ENCODE measurements at regions not wholly inside any gene's neighbourhood (a gene's known extent, or its start where the extent isn't known, plus 50 kb on each side); places are given as distances from the start of the nearest gene placed in this dataset.
"Not testable (repeated sequence)": the region's sequence is repeated elsewhere in the genome, so short reads cannot be mapped to it uniquely, and the experiment has no call there.

DNA sequence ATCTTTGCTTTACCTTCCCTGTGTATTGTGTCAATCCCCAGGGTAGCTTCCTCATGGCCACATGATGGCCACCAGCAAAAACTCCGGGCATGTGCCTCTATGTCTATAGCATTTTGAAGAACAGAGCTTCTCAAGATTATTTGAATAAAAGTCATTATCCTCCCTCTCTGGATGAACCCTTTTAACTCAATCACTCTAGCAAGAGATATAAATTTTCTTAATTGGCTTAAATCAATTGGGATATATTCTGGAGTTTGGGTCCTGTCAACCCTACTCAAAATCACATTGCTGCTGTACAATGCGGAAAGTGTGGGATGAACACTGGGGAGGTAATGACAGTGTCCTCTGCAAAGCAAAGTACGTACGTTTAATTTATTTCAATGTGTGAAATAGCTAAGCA lies 370.6 kb upstream of the LRRC3B start:
- DNase-seq (ENCODE audit: extremely low read depth, low read depth, low spot score): no peak

DNA sequence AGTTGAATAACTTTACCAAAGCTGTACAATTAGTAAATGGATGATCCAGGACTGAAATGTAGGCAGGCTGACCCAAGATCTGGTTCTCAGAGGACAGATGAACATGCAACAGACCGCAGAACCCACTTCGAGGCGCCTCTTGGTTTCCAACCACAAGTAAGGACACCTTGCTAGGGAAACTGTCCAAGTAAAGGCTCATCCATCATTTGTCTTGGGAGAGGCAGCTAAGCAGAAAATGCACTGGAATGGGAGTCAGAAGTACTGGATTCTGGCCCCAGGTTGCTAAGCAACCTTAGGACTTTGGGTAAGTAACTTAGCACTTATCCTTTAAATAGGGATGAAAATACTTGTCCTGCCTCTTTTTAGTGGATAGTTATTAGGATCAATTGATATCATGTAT lies 366.3 kb upstream of the LRRC3B start:
- no peak for DNase-seq (ENCODE audit: extremely low read depth, low read depth, low spot score)

DNA sequence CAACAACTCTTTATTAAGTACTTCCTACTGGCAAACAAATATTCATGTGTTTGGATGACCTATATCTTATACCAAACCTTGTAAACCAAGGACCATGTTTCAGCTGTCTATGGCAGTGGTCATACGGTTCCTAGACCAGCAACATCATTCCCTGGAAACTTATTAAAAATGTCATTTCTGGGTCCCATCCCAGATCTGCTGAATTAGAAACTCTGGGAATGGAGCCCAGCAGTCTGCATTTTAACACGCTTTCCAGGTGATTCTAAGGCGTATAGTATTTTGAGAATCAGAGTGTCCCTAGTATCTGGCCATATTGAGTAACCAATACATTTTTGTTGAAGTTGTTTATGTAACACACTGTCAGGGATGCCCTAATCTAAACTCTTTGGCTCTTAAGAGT lies 363.4 kb upstream of the LRRC3B start:
- DNase-seq (ENCODE audit: extremely low read depth, low read depth, low spot score): no peak

DNA sequence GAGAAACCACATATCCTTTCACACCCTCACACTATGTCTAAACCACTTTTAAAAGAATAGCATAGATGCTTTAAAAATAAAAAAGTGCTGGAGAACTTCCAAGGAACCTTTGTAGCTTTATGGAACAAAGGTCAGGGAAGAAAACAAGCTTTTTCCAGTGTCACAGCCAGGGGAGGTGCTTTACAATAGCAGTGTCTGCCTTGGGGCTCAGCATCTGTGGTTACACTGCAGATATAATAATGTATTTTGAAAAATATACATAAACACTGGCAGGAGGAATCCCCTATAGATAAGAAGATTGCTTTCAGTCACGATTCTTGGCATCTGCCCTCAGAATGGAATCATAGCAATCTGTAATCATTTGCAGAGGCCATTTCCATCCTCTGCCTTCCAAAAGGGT lies 362.4 kb upstream of the LRRC3B start:
- no peak for DNase-seq (ENCODE audit: extremely low read depth, low read depth, low spot score)

DNA sequence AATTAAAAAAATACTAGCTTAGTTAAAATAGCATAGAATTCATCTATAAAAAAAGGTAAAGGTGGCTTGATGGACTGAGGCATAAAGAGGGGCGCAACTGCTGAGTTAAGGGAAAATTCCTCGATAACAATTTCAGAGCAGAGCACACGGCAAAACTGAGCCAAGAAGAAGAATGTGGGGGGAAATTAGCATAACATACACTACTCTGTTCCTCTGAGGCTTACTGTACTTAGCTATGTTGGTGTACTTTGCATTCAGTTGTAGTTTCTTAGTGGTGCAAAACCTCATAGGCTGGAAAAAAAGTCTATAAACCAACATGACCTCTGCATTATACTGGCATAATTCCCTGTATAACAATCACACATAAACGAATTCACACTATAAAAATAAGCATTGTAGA lies 357.9 kb upstream of the LRRC3B start:
- DNase-seq (ENCODE audit: extremely low read depth, low read depth, low spot score): no peak

DNA sequence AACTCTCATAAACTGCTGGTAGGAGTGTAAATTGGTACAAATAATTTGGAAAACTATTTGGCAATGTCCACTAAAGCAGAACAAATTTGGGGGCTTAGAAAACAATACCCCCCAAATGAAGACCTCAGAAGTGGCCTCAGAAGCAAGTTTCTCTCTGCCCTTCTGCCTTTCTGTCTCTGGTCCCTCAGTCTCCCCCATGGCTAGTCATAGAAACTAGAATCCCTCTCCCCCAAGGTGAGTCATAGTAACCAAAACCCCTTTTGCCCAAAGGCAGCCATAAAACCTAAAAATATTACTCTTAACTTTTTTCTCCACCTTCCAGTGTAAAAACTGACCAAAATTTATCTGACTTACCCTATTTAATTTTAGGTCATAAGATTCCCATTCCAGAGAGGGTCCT lies 350.7 kb upstream of the LRRC3B start:
- DNase-seq (ENCODE audit: extremely low read depth, low read depth, low spot score): no peak

DNA sequence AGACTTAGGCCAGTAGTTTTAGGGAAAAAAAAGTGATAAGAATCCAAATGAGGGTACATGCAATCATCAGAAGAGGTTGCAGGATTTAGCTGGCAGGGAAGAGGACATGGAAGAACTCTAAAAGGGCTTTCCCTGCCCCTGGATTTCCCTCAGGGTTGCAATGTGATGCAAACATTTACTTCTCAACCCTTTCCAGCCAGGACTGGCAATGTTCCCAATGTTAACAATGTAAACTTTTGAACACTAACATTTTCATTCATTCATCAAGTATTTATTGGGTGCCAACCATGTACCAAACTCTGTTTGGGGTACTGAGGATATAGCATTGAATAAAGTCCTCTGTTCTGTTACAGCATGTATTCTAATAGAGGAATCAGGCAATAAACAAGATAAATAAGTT lies 349.4 kb upstream of the LRRC3B start:
- DNase-seq (ENCODE audit: extremely low read depth, low read depth, low spot score): no peak

DNA sequence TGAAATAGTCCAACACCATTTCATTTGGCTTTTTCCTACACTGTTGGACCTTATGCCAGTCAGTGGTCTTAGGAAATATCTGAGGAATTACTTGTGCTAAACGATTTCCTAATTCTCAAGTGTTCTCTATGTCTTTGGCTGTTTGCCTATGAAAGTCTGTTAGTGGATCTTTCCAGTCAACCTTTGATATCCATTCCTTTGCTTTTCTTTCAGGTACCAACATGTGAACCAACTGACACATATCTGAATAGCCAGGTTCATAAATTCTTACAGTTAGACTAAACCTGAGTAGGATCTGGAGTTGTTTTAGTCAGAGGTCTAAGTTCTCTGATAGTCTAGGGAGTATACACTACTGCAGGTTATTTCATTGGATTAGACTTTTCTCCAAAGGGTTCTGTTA lies 343.5 kb upstream of the LRRC3B start:
- no peak for DNase-seq (ENCODE audit: extremely low read depth, low read depth, low spot score)

DNA sequence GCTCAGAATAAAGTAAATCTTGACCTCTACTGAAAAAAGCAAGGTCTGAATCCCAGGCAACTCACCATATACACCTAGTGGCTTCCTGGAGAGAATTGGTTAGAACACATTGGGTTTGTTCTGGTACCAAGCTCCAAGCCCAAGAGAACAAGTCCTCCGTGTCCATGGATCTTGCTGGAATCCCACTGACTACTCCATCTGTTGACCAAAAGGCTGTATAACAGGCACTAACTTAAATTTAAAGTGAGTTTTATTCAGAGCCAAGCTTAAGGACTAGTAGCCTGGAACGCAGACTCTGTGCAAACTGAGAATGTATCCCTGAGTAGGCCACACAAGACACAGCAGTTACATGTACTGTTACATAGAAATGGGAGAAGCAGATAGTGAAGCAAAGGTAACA lies 342.1 kb upstream of the LRRC3B start:
- no peak for DNase-seq (ENCODE audit: extremely low read depth, low read depth, low spot score)

DNA sequence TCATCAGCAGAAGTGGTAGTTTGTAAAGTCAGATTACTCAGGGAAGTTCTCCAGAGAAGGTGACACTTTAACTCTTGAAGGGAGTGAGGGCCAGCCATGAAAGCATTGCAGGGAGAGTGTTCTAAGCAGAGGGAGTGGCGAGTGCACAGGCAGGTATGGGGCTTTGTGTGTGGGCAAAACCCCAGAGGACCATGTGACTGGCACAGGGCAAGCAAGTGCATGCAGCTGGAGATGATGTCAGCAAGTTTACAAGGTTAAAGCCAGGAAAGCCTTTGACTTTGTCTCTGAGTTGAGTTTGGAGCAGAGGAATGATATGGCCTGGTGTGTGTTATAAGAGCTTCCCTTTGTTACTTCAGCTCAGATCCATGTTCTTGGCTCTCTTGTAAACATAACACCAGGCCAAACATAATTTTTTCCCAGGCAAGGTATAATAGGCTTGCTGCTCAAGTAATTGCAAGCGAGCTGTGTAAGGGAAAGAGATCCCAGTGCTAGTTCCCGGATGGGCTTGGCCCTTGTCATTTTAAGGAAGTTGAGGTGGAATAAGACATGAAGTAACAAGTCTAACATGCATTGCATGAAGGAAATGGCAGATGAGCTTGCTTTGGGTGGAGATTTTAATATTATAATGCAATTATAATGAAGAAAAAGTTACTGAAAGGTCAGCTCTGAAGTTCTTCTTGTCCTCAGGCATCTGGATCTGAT lies 341.1 kb upstream of the LRRC3B start:
- no peak for DNase-seq (ENCODE audit: extremely low read depth, low read depth, low spot score)

DNA sequence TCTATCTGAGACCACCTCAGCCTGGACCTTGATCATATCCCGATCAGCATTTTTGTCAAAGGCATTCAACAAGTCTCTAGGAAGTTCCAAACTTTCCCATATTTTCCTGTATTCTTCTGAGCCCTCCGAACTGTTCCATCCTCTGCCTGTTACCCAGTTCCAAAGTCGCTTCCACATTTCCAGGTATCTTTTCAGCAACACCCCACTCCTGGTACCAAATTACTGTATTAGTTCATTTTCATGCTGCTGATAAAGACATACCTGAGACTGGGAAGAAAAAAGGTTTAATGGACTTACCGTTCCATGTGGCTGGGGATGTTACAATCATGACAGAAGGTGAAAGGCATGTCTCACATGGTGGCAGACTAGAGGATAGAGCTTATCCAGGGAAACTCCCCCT lies 338.1 kb upstream of the LRRC3B start:
- not testable (repeated sequence) for DNase-seq (ENCODE audit: extremely low read depth, low read depth, low spot score)

DNA sequence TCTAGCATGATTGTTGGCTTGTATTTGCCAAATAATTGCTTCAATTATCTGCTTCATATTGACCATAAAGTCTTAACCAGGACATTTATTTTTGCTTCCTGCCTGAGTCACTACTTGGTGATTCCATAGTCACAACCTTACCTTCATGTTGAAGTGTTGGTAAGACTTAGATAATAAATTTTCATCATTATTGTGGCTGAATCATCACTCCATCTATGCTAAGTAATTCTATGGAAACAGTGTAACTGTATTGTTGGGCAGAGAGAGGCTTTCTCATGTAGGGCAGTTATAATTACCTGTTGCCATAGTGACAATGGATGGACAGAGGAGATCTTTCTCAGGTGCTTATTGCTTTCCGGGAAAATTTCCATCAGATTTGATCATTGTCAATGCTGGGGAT lies 330.7 kb upstream of the LRRC3B start:
- no peak for DNase-seq (ENCODE audit: extremely low read depth, low read depth, low spot score)

DNA sequence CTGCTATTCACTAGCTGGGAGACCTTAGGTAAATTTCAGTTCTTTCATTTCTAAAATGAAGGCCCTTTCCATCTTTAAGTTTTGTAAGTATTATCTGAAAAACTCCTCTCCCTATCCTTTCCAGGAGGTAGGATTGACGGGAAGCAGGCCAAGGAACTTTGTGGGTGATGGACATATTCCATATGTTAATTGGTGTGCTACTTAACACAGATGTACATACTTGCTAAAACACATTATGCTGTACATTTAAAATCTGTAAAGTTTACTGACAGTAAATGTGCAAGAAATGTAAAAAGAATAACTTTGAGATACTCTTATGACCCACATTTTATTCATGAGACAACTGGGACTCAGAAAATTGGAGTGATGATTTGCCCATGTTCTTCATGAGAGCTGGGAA lies 329.8 kb upstream of the LRRC3B start:
- no peak for DNase-seq (ENCODE audit: extremely low read depth, low read depth, low spot score)

DNA sequence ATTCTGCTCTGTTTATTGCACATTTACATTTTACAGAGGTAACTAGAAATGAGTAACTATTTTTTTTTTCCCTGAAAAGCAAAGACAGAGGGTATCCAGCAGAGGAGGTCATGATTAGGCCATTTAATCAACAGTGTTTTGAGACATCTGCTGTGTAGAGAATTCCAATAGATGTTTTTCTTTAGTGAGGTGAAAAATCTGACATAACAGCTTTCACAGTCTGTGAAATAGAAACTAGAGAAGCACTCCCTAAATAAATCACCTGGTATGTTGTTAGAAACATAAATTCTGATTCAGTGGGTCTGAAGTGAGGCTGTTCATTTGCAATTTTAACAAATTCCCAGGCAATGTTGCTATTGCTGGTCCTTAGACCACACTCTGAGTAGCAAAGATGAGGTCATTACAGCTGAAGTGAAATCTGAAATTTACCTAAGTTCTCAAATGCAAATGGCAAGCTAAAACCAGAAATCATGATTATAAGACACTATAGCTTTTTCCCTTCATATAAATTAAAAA lies 329.2 kb upstream of the LRRC3B start:
- DNase-seq (ENCODE audit: extremely low read depth, low read depth, low spot score): no peak

DNA sequence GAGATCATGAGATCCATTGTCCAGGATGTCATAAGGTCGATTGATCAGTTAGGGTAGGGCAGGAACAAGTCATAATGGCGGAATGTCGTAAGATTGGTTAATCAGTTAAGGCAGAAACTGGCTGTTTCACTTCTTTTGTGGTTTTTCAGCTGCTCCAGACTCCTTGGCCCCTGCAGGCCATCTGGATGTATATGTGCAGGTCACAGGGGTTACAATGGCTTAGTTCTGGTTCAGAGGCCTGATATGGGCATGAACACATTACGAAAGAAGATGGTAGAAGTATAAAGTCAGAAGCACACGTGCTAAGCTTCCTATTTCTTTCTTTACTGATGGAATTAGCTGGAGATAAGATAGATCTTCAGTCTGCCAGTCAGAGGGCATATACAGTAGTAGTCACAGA lies 315.4 kb upstream of the LRRC3B start:
- DNase-seq (ENCODE audit: extremely low read depth, low read depth, low spot score): no peak

DNA sequence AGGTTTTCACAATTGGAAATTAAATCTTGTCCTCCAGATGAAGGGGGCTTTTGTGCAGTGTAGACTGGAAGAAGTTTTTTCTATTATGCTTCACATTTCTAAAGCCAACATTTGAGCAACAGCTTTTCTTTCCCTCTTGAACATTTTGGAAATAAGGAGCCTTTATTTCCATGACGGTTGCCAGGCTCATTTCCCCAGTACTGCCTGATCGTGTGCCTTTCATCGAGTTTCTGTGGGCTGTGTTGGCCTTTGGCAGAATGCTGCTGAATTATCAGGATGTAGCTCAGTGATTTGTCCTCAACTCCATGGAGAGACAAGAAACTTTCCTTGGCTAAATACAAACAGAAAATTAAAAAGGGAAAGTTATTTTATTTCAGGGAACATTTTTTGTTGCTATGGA lies 314.8 kb upstream of the LRRC3B start:
- no peak for DNase-seq (ENCODE audit: extremely low read depth, low read depth, low spot score)

DNA sequence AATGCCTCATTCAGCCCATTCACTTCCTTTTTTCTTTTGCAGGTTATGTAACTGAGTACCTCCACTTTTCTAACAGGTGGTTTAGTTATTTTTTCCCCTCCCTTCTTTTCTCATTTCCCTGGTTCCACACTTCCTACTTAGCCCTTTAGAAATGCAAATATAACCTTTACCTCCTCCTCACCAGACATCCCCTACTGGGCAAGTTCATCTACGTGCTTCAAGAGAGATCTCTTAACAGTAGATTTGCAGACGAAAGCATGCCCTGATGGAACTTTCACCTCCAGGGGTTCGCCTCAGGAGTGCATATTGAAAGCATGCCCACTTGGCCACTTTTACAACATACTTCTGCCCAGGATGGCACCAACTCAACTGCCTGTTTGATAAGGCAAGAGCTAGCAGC lies 314.1 kb upstream of the LRRC3B start:
- no peak for DNase-seq (ENCODE audit: extremely low read depth, low read depth, low spot score)

DNA sequence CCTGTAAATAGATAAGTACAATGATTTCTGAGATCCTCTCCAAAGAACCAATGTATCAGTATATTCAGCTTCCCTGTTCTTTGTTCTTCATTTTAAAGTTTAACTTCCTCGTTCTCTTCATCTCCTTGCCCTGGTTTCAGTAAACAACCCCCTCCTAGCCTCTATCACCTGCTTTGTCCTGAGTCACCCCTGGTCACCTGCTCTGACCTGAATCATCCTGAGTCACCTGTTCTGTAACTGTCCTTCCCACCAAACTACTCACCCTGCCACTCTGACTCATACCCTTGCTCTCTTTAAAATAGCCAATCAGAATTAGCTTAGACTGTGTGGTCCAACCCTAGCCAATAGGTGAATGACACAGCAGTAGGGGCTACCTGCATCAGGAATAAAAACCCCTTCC lies 313.0 kb upstream of the LRRC3B start:
- DNase-seq (ENCODE audit: extremely low read depth, low read depth, low spot score): not testable (repeated sequence)

DNA sequence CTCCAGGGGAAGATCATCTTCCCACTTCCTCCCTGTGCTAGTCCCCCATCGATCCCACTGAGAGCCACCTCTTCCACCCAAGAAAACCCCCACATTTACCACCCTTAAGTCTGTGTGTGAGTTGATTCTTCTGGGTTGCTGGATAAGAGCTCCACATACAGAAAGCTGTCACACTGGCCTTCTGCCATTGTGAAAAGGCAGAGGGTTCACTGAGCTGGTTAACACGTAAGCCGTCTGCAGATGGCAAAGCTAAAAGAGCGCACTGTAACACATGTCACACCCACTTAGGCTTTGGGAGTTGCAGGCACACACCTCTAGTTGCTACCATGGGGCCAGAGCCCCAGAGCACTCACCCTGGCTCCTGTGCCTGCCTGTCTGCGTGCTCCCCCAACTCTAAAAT lies 309.8 kb upstream of the LRRC3B start:
- DNase-seq (ENCODE audit: extremely low read depth, low read depth, low spot score): no peak

DNA sequence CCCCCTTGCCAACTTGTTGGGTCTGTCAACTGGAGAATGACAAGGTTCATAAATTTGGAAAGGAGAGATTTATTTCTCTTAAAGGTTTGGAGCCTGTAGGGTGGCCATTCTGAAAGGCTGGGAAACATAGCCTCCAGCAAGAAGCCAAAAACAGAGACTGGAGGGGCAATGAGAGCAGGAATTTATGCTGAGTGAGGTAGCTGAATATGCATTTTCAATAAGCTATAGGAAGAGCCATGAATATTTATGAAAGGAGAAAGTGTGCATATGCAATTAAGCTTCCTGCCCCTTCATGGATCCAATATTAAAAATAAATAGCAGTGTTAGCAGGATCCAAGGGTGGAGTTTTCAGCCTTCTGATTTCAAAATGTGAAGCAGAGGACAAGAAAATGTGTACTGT lies 306.1 kb upstream of the LRRC3B start:
- no peak for DNase-seq (ENCODE audit: extremely low read depth, low read depth, low spot score)

DNA sequence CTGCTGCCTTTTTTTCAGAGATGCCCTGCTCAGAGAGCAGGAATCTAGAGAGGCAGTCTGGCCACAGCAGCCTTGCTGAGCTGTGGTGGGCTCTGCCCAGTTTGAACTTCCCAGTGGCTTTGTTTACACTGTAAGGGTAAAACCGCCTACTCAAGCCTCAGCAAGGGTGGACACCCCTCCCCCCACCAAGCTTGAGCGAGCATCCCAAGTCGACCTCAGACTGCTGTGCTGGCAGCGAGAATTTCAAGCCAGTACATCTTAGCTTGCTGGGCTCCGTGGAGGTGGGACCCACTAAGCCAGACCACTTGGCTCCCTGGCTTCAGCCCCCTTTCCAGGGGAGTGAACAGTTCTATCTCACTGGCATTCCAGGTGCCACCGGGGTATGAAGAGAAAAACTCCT lies 298.8 kb upstream of the LRRC3B start:
- DNase-seq (ENCODE audit: extremely low read depth, low read depth, low spot score): not testable (repeated sequence)

DNA sequence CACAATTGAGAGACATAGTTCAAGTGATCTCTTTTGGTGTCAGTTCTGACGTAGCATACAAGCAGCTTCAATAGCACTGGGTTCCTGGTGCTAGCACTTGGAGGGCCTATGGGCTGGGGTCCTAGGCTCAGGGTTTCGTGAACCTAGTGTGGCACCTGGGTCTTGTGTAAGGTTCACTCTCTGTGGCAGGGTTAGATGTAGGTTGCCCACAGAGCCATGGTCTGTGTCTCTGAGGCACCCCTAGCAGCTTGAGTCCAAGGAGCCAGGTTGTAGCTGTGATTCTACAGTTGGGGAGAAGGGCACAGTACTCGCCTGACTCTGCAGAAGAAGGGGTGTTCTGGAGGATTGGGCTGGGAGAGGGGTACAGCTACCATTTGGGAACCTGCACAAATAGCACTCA lies 282.6 kb upstream of the LRRC3B start:
- DNase-seq (ENCODE audit: extremely low read depth, low read depth, low spot score): no peak

DNA sequence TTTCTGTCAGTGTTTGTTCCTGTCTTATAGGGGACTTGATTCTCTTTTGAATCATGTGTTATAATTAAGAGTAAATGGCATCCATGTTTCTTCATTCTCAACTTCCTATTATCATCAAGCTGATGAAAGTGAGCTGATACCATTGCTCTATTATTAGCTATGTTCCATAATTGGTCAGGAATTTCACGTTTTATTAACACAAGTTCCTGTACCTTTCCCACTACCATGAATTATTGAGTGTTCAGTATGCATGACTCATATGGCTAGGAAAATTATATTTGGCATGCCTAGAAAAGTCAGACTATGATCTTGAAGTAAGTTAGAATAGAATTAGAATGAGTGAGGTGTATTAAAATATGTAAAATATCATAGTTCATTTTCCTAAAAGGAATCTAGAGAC lies 278.9 kb upstream of the LRRC3B start:
- DNase-seq (ENCODE audit: extremely low read depth, low read depth, low spot score): no peak

Data from glomerular endothelial cell (primary cell).